ENCODE measurements at regions not wholly inside any gene's neighbourhood (a gene's known extent, or its start where the extent isn't known, plus 50 kb on each side); places are given as distances from the start of the nearest gene placed in this dataset.
"Not testable (repeated sequence)": the region's sequence is repeated elsewhere in the genome, so short reads cannot be mapped to it uniquely, and the experiment has no call there.

DNA sequence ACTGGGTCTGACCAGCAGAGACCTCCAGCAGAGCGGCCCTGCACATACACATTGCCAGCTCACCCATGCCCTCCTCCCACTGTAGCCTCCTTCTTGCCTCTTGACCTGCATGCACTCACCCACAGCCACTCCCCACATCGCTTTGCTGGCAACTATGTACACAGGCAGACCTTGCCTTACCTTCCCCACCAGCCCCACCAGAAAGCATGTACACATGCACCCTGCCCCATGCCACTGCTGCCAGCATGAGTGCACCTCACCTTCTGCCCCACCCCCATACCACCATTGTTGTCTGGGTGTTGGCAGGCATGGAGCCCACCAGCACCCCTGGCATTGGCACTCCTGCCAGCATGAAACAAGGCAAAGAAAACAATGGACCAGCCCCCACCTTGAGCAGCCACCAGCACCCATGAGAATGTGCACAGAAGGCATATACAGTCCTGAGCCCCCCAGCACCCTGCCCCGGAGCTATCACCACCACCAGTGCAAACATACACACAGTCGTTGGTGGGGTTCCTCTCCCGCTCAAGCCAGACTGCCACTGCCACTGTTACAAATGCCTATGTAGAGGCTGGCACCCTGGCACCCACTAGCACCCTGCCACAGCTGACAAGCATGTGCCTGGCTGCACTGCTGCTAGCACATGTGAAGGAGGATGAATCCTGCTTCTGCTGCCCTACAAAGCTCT lies 171.4 kb upstream of the NR4A3 start:
- DNase-seq, result no peak

DNA sequence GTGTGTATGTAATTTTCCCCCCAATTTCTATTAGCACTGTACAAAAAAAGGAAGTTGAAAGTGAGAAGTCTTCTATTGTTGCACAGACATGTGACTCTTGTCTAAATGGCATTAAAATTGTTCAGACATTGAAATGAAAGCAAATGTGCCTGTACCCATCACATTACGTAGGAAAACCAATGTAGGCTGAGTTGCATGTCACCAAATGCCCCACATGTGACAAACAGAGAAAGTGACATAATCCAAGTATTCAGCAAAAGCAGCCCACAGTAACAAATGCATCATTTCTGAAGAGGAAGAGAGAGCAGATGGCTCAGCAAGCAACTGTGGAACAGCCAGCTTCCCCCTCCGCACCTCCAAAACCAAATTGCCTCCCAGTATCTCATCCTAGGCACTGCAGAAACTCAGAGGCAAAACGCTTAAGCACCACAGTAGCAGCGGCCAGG lies 161.5 kb upstream of the NR4A3 start:
- no peak for DNase-seq

DNA sequence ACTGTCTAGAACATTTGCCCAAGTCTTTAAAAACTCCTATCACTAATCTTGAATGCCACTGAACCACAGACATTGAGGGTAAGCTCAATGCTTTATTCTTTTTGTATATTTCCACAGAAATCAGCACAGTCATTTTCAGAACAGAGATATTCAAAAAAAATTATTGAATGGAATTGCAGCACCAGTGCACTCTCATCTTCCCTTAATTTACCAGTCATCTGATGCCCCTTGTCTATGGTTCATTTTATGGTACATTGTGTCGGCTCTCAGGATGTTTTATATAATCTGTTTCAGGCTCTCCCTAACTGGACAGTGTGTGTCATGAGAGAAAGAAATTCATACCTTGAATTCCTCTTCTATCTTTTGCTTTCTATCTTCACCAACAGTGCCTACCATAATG lies 158.4 kb upstream of the NR4A3 start:
- DNase-seq, result no peak

DNA sequence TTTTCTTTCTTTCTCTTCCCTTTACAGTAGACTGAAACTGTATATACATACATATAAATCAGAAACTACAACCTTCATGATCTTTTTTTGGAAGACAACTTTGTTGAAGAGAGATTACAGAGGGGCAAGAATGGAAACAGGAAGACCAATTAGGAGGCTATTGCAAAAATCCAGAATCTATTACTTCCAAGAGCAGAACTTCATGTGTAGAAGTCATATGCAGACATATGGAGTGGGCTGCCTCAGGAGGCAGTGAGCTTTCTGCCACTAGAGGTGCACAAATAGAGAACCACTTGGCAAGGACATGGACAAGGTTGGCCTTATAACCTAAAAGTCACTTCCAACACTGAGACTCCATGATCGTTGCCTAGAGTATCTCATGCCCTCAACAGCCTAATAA lies 157.8 kb upstream of the NR4A3 start:
- no peak for DNase-seq

DNA sequence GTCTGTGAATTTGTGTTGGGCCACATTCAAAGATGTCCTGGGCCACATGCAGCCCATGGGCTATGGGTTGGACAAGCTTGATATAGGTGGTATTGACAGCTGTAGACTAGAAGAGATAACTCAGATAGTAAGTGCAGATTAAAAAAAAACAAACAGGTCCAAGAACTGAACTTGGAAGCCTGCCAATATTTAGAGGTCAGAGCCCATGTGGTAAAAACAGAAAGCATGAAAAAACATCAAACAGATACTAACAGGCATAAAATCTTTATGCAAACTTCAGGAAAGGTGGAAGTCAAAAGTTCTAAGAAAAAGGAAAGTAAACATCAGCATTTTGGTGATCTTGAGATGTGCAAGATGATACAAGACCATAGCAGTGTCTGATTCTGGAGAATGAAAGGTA lies 155.1 kb upstream of the NR4A3 start:
- DNase-seq, result no peak

DNA sequence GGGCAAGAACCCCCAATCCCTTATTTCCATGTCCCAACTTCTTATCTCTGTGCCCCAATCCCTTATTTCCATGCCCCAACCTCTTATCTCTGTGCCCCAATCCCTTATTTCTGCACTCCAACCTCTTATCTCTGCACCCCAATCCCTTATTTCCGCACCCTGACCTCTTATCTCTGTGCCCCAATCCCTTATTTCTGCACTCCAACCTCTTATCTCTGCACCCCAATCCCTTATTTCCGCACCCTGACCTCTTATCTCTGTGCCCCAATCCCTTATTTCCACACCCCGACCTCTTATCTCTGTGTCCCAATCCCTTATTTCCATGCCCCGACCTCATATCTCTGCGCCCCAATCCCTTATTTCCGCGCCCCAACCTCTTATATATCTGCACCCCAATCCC lies 150.8 kb upstream of the NR4A3 start:
- DNase-seq, result not testable (repeated sequence)

DNA sequence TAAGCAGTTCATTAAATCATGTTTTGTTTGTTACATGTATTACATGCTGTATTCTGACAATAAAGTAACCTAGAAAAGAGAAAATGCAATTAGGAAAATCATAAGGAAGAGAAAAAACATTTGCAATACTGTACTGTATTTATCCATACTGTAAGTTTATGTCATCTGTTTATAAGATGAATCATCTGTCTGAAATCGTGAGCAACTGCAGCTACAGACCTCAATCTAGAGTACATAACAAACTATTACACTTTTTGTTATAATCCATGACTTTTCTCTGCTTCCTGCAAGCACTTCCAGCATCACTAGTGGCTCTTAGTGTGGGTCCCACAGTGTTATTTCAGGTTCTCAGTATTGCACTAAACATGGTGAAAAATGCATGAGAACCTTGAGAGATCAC lies 144.4 kb upstream of the NR4A3 start:
- no peak for DNase-seq

DNA sequence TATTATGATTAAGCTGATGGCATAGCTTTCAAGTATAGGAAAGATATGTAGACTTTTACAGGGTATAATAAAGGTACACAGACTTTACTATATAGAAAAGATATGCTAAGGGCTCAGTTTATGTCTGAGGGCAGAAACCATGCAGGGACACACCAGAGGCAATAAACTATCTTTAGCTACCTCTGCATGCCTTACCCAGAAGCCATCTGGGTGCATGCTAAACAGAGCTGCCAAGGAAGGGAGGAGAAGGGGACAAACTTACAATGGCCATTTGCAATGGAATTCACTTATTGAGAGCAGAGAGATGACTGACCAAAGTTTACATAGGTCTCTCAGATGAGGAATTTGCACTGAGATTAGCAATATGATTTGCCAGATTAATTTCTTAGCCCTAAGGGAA lies 143.1 kb upstream of the NR4A3 start:
- DNase-seq, result no peak

DNA sequence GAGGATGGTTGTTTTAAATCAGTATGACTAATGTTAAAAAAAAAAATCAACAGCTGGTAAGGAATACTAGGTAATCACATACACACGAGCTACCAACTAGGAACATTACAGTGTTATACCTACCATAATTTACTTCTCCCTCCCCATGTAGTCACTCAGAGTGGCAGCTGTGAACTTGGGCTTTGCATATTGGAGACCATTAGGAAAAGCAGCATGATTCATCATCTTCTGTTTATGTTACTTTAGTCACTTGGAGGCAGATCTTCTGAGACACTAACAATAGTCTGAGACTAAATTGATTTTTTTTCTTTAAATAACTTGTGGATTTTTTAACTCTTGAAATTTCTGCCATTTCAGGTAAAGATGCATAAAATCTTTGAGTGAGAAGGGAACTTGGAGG lies 141.5 kb upstream of the NR4A3 start:
- no peak for DNase-seq

DNA sequence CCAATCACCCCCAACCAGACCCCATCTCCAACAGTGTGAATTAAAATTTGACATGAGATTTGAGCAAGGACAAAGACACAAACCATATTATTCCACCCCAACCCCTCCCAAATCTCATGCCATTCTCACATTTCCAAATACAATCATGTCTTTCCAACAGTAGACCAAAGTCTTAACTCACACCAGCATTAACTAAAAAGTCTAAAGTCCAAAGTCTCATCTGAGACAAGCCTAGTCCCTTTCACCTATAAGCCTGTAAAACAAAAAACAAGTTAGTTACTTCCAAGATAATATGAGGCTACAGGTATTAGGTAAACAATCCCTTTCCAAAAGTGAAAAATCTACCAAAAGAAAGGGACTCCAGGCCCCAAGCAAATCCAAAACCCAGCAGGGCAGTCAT lies 140.6 kb upstream of the NR4A3 start:
- no peak for DNase-seq

DNA sequence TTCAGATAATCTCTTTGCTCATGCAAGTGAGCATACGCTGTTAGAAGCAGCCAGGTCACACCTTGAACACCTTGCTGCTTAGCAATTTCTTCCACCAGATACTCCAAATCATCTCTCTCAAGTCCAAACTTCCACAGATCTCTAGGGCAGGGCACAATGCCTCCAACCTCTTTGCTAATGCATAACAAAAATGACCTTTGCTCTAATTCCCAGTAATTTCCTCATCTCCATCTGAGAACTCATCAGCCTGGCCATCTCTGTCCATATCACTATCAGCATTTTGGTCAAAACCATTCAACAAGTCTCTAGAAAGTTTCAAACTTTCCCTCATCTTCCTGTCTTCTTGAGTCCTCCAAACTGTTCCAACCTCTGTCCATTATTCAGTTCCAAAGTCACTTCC lies 139.3 kb upstream of the NR4A3 start:
- no peak for DNase-seq

DNA sequence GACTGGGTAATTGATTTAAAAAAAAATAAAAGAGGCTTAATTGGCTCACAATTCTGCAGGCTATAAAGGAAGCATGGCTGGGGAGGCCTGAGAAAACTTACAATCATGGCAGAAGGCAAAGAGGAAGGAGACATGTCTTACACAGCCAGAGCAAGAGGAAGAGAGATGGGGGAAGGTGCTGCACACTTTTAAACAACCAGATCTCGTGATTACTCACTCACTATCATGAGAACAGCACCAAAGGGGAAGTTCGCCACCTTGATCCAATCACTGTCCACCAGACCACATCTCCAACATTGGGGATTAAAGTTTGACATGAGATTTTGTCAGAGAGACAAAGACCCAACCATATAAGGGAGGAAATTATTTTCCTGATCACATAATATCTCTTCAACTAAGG lies 138.8 kb upstream of the NR4A3 start:
- no peak for DNase-seq

DNA sequence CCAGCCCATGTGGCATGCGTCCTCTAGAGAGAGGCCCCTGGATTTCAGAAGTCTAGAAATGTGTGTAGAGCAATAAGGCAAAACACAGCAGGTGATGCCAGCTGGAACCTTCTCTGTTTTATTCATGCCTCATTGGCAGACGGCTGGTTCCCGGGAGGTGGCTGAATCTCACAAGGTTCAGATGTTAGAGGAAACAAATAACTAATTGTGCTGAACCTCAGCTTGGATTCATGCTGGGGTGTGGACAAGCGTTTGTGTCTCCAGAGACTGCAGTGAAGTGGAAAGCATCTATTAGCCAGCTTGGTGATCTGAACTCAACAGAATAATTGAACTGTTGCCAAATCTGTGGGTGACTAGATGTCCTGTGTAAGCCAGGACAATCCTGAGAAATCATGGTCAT lies 131.1 kb upstream of the NR4A3 start:
- DNase-seq, result peak; percentile 22

DNA sequence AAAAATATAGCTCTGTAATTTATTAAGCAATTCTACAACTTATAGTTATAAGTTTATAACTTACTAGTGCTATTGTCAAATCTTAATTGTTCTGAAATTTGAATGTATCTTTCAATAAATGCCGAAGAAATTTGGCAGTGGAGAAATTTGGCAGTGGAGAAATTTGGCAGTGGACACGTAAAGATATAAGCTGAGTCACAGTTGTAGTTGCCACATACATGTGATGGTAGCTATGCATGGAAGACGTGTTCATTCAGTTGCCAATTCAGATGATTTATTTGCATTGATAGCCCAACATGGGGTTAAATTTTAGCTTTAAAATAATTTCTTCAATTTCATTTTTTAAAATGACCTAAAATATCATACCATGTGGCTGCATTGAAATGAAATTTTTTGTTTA lies 127.8 kb upstream of the NR4A3 start:
- DNase-seq, result no peak

DNA sequence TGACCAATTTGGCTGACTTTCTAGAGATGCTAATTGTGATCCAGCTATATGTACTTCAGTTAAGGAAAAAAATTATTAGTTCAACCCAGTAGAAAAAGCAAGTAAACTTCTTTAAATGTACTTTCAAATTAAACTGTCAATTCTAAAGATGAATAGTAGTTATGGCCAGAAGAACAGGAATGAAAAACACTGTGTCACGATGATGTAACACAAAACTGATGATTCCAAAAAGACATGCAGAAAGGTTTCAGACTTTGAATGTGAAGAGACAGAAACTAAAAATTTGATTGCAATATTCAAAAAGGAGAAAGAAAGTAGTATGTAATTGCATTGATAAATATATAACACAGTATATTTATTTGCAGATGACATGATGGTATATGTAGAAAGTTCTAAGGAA lies 127.3 kb upstream of the NR4A3 start:
- DNase-seq, result no peak

DNA sequence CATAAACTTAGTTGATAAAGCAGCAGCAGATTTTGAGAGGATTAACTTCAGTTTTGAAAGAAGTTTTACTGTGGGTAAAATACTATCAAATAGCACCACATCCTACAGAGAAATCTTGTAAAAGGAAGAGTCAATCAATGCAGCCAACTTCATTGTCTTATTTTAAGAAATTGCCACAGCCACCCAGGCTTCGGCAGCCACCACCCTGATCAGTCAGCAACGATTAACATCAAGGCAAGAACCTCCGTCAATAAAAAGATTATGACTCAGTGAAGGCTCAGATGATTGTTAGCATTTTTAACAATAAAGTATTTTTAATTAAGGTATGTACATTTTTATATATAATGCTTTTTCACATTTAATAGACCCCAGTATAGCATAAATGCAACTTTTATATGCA lies 122.3 kb upstream of the NR4A3 start:
- no peak for DNase-seq

DNA sequence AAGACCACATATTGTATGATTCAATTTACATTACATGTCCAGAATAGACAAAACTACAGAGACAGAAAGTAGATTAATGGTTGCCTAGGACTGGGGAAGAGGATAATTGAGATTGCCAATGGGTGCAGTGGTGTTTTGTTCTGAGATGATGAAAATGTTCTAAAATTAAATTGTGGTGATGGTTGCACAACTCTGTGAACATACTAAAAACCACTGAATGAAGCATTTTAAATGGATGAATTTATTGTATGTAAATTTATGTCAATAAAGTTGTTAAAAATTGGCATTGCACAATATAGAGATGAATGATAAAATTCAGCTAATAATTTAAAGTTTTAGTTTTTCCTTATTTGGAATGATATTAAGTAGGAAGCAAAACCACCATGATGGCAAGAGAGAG lies 109.5 kb upstream of the NR4A3 start:
- DNase-seq, result no peak

DNA sequence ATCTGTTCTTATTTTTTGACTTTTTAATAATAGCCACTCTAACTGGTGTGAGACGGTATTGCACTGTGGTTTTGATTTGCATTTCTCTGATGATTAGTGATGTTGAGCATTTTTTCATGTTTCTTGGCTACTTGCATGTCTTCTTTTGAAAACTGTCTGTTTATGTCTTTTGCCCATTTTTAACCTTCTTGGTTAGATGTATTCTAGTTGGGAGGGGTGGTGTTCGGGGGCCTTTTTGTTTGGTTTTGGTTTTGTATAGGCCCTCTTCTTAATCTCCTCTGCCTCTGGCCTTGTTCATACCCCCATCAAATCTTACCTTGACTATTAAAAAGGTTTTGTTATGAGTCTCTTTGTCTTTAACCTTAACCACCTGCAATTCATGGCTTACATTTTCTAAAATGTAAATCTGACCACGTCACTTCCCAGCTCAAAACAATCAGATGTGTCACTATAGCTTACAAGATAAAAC lies 107.8 kb upstream of the NR4A3 start:
- no peak for DNase-seq

DNA sequence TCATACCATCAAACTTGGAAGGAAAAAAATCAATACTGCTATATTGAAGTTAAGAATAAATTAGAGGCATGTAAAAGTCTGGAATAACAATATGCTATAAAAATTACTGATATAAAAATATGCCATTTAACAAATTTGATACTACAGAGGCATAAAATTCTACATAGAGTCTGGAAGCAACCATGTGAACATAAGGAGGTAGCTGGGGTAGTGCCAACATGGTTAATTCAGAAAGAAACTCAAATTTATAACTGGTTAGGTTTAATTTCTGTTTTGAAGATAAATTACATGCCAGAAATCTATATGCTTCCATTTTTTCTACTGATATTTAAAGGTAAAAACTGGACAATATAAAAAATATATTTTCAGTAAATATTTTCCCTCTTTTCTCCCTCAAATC lies 103.1 kb upstream of the NR4A3 start:
- no peak for DNase-seq

DNA sequence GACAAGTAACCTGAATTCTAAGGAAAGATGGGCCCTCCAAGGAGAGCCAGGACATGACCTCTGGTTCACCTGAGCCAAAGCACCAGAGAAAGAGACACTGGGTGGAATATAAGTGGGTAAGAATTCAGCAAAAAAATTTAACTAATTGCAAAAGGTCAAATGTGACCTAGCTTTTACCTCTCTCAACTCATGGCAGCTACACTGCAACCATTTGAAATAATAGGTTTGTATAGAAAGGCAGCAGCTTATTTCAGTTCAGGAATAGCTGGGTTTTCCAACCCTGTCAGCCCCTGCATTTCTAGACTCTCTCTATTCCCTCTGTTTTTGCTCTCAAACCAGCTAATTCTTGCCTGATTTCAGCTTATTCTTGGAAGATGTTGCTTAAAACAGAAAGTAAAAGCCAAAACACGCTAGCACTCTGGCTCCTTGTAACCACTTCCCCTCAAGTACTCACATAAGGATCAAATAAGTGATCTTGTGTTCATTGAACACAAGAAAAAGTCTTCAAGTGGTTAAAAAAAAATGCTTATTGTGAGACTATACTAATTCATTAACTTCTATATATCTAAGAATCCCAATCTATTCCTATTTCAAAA lies 101.1 kb upstream of the NR4A3 start:
- DNase-seq, result no peak

DNA sequence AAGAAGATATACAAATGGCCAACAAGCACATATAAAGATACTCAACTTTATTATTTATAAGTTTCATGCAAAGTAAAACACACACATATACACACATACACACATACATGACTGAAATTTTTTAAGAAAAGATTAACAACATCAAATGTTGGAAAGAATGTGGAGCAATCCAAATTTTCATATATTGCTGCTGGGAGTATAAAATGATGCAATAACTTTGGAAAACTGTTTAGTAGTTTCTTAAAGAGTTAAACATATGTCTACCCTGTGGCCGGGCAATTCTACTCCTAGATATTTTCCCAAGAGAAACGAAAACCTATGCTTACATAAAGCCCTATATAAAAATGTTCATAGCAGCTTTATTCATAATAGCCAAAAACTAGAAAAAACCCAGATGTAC lies 99.8 kb upstream of the NR4A3 start:
- DNase-seq, result no peak

DNA sequence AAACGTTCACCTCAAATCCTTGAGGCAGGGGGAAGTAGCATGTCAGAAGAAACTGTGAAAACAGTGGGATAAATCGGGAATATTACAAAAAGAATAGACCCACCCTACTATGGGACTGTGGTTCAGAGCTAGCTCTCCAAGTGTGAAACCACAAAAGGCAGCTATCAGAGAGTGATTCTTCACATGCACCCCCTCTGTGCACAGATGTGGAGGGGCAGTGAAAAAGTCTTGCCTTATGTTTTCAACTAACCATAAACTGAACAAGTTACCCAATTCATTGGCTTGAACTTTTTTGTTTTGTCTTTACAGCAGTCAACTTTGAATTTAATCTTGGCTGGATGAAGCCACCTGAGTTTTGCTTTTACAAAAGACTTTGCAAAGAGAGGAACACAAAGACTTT lies 98.8 kb upstream of the NR4A3 start:
- DNase-seq, result no peak

DNA sequence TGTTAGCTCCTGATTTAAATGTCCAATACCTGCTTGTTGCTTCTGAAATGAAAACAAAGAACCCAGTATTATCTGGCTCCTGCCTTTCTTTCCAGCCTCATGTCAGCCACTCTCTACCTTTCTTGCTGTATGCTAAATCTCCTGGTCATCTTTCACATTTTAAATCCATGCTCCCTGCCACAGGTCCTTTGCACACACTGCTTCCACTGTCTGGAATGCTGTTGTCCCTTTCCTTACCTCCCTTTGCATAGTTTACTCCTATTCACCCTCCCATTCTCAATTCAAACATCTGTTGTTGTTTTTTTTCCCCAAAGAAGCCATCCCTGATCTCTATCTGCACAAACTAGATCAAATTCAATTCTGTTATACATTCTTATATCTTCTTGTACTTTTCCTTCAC lies 97.0 kb upstream of the NR4A3 start:
- no peak for DNase-seq

DNA sequence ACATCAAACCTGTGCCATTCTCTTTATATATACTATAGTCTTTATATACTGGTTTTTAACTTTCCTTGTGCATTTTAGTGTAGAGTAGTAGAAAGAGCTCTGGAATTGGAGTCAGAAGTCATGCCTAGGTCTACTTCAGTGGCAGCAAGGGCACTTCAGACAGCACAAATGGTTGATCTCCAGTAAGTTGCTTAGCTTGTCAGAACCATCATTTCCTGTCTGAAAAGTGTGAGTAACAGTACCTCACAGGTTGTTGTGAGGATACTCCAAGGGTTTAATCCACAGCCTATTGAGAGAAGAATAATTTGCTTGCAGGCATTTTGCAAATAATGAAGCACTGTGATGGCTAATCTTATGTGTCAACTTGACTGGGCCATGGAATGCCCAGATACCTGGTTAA lies 95.8 kb upstream of the NR4A3 start:
- no peak for DNase-seq

DNA sequence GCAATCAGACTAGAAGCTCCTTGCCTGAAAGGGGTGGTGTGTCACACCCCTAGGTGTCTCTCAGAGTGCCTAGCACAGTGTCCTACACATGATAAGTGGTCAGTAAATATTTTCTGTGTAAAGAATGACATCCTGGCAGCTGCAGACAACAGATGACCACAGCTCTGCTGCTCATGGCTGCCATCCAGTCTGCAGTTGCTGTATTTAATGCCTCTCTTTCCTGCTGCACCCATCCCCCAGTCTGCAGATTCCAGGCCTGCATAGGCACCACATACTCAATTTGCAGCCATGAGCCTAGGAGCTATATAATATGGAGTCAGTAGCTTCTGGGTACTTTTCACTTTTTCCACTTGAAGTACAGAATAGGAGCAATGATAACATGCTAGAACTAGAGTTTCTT lies 94.9 kb upstream of the NR4A3 start:
- DNase-seq, result peak; percentile 20
